VCaP (cell line): ENCODE measurements at regions not wholly inside any gene's neighbourhood (a gene's known extent, or its start where the extent isn't known, plus 50 kb on each side); places are given as distances from the start of the nearest gene placed in this dataset.
"Not testable (repeated sequence)": the region's sequence is repeated elsewhere in the genome, so short reads cannot be mapped to it uniquely, and the experiment has no call there.

Experiments used
- H3K27ac ChIP-seq: fragments of 450-650 bp; 2 replicates; pipeline ENCODE4 v1.5.1; 2017
- CTCF ChIP-seq: fragments of 450-650 bp; conservative IDR thresholded peaks from 2 replicates; pipeline ENCODE4 v1.5.1; 2017; ENCODE audit warnings: mild to moderate bottlenecking, moderate library complexity

- no peak for TF ChIP-seq CTCF
- no peak overlapping the region for H3K27ac ChIP-seq
Measured at GRCh38 chr4:43133566-43133965, 241.1 kb downstream of the GRXCR1 start.

- TF ChIP-seq CTCF = no peak
- H3K27ac ChIP-seq = no peak overlapping the region
Measured at GRCh38 chr4:43136752-43137151, 244.2 kb downstream of the GRXCR1 start.

GRCh38 chr4:43146198-43146597, 253.7 kb downstream of the GRXCR1 start:
- TF ChIP-seq CTCF = no peak
- no peak overlapping the region for H3K27ac ChIP-seq

- TF ChIP-seq CTCF = no peak
- H3K27ac ChIP-seq = no peak overlapping the region
Measured at GRCh38 chr4:43148481-43148880, 256.0 kb downstream of the GRXCR1 start.

- no peak overlapping the region for H3K27ac ChIP-seq
- no peak for TF ChIP-seq CTCF
Measured at GRCh38 chr4:43163101-43163792, 270.7 kb downstream of the GRXCR1 start.

- no peak for TF ChIP-seq CTCF
- H3K27ac ChIP-seq = no peak overlapping the region
Measured at GRCh38 chr4:43189741-43190140, 297.2 kb downstream of the GRXCR1 start.

GRCh38 chr4:43212576-43212975, 320.1 kb downstream of the GRXCR1 start:
- not testable (repeated sequence) for H3K27ac ChIP-seq

- no peak for TF ChIP-seq CTCF
- no peak overlapping the region for H3K27ac ChIP-seq
Measured at GRCh38 chr4:43223820-43224219, 331.3 kb downstream of the GRXCR1 start.
